ENCODE measurements at regions not wholly inside any gene's neighbourhood (a gene's known extent, or its start where the extent isn't known, plus 50 kb on each side); places are given as distances from the start of the nearest gene placed in this dataset.

GRCh38 chr3:187873843-187874242 is 128.6 kb upstream of the BCL6 start:
- TF ChIP-seq ATF1 (CRISPR knock-in tag; IDR thresholded peaks at IDR 0.05) (no peak), CTCF (IDR thresholded peaks at IDR 0.05) (no peak), ATF2 (CRISPR knock-in tag; IDR thresholded peaks at IDR 0.05; ENCODE audit: borderline replicate concordance, low read depth) (no peak), ATF3 (CRISPR knock-in tag; conservative IDR thresholded peaks at IDR 0.05) (no peak), MLX (CRISPR knock-in tag; IDR thresholded peaks at IDR 0.05) (no peak), USF1 (CRISPR knock-in tag; IDR thresholded peaks at IDR 0.05) (no peak), ZNF263 (CRISPR knock-in tag; IDR thresholded peaks at IDR 0.05; ENCODE audit: low read depth) (no peak), PREB (CRISPR knock-in tag; IDR thresholded peaks at IDR 0.05; ENCODE audit: borderline replicate concordance) (no peak), NFYB (CRISPR knock-in tag; conservative IDR thresholded peaks at IDR 0.05; ENCODE audit: low read depth) (no peak), FOXJ3 (CRISPR knock-in tag; IDR thresholded peaks at IDR 0.05; ENCODE audit: borderline replicate concordance) (no peak), NR3C1 (CRISPR knock-in tag; conservative IDR thresholded peaks at IDR 0.05; ENCODE audit: low read depth) (no peak)

Measured in WTC11 (cell line).